ENCODE measurements at regions not wholly inside any gene's neighbourhood (a gene's known extent, or its start where the extent isn't known, plus 50 kb on each side); places are given as distances from the start of the nearest gene placed in this dataset.

DNA sequence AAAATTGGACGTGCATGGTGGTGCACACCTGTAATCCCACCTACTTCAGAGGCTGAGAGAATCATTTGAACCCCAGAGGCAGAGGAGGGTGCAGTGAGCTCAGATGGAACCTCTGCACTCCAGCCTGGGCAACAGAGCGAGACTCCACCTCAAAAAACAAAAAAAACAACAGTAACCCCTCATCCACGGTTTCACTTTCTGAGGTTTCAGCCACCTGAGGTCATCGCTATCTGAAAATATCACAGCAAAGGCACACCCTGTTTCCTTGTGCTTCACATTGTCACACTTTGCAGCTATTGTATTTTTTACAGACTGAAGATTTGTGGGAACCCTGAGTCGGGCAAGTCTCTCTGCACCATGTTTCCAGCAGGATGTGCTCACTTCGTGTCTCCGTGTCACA is 54.1 kb upstream of the FOXQ1 start:
- DNase-seq (ENCODE audit: low spot score): no peak

DNA sequence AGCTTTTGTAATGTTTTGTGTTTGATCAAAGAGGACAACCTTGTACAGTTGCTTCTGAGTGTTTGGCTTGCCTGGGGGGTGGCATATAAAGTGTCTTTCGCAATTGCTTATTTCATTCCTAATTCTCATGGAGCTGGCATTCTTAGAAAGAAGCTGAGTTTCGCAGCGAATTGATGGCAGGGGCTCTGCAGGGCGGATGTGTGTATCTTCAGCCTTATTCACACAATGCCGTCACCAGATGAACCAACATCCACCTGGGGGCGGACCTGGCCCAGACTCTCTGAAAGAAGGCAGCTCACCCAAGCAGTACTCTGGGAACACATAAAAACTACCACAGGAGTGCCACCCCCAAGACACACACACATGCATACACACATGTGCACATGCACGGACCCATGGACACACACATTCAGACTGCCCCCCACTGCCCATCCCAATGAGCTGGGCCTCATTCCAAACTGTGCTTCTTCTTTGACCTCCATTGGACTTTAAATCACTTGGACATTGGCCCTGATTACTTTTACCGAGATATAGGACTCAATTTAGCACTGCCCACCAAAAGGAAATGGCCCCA is 55.4 kb upstream of the FOXQ1 start:
- no peak for DNase-seq (ENCODE audit: low spot score)

DNA sequence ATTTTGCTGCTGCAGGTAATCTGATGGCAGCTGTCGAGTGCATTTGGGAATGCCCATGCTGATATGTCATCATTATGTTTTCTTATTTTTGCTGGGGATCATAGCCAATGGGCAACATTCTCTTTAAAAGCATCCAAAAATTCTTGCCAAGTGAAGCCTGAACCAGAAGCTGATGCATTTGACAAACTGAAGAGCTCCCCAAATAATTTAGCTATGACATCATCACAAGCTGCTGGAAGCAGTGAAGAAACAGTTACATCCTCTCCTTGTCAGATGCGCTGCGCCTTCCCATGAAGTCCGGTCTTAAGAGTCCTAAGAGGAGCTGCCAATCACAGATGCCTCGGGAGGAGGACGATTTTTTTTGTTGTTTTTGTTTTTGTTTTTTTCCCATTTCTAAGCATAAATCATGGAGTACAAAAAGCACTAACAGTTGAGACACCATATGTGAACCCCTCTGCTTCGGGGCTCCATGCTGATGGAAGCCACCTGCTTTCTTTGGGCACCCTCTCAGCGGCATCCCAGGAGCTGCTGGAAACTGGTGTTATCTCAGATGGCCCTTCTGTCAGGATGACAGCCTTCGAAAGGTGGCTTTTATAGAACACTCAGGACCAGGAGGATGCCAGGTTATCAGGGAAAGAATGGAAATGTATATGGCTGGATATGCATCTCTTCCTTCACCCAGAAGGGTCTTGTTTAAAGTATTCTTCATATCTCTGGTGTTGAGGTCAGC is 56.1 kb upstream of the FOXQ1 start:
- DNase-seq (ENCODE audit: low spot score): no peak

DNA sequence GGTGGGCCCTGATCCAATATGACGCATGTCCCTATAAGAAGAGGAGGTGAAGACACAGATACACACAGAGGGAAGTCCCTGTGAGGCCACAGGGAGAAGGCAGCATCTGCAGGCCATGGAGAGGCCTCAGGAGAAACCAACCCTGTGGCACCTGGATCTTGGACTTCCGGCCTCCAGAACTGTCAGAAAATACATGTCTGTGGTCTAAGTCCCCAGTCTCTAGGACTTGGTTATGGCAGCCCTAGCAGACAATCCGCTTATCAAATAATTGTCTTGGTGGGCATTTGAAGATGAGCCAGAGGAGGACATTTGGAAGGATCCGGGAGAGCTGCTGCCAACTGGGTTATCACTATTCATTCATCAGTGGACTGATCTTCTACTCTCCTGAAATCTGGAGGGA is 57.6 kb upstream of the FOXQ1 start:
- no peak for DNase-seq (ENCODE audit: low spot score)

GRCh38 chr6:1253816-1254215 is 58.1 kb upstream of the FOXQ1 start:
- DNase-seq (ENCODE audit: low spot score): no peak

DNA sequence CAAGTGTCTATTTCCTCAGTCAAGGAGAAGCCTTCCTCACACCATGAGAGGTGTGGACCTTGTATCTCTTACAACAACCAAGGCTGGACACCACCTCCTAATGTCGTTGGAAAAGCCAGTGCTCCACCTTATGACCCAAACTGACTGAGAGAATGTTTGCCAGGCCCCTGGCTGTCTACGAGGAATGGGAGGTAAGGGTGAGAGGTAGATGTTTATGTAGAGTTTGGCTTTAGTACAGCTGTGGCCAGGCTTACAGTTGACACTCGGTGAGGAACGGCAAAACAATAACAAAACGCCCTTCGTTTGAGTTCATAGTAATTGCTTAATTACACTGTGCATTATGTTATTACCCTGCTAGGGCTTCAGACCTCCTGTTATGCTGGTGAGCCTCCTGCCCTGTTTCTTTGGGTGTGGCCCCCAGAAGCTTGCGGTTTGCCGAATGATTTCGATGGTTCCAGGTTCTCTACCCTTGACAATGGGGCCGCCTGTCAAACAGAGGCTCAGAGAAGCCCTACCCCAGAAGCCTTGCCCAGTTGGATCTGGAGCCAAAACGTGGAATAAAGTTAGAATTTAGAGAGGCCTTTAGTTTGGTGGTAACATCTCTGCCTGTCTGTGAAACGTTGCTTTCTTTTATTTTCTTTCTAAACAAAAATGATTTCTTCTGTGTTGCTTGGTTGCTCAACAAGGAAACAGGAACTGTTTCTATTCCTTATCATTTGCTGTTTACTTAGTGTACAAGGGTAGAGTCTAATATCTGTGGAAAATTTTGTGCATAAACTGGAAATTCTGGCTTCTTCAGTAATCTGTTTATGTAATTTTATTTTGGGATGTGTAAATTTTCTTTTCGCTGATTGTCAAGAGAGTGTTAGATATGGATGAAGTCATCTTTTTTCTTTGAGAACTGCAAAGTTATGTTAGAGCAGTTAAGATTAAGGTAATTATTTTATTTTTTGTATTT is 60.4 kb upstream of the FOXQ1 start:
- DNase-seq (ENCODE audit: low spot score): no peak

- DNase-seq (ENCODE audit: low spot score): no peak
These were observed 61.3 kb upstream of the FOXQ1 start for GRCh38 chr6:1250489-1251197.

- DNase-seq (ENCODE audit: low spot score): no peak
These were observed 64.0 kb upstream of the FOXQ1 start for GRCh38 chr6:1247894-1248293.

GRCh38 chr6:1247056-1247455 is 64.8 kb upstream of the FOXQ1 start:
- no peak for DNase-seq (ENCODE audit: low spot score)

DNA sequence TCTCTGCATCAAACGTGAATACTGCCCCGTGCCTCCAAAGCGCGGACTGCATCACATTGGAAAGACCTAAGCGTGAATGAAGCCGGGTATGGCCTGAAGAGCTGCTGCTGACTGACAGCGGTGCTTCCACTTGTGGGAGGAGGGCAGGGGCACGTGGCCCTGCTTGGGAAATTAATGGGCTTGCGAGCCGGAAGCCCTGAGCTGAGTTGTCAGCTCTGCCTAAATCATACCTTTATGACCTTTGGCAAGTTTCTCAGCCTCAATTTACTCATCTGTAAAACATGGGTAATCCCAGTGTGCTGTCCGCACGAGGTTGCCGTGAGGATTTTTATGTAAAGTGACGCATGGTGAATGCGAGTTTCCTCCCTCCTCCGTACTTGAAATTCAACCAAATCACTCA is 67.0 kb upstream of the FOXQ1 start:
- no peak for DNase-seq (ENCODE audit: low spot score)

DNA sequence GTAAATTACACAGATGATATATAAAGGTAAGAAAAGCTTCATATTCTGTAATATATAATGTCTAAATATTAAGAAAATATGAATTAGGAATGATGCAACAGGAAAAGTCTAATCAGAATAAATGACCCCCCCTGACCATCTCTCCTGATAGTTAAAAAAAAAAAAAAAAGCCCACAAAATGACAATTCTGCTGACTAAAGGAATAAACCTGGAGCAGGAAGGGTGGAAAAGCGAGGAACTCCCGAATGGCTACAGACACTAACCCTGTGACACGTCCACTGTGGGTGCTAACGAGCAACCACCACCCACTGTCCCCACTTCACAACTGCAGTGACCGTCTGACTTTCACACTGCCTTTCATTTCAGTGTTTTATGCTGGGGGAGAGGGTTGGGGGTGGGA is 67.6 kb upstream of the FOXQ1 start:
- DNase-seq (ENCODE audit: low spot score): no peak

DNA sequence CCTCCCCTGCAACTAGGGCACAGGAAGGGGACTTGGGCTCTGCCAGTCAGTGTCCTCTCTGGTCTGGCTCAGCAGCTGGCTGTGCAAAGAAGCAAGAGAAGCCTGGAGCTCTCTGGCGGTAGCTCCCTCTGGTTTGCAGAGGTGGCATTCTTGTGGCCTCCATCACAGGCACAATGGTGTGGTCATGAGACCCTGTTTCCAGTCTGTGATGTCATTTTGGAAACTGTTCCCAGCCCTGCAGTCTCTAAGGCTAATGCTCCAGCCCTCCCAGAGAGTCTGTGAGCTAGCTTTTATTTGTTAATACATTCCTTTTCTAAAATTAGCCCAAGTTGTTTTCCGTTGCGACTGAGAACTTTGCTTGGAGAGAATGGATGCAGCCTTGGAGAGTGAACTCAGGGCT is 69.5 kb upstream of the FOXQ1 start:
- DNase-seq (ENCODE audit: low spot score): no peak

DNA sequence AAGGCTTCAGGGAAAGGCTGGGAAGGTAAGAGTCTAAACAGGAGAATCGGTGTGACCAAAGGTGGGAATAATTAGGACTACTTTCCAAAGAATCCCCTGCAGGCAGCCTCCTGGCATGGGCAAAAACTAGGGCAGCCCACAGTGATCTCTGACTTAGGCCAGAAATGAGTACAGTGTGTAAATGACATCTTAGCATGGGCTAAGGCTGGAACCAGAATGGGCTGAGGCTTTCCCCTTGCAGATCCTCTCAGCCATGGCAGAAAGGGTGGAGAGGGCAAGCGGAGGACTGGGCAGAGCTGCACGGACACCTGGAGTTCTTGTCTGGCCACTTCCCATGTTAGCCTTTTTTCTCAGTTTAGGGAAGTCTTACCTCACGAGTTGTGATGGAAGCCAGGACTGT is 69.9 kb upstream of the FOXQ1 start:
- no peak for DNase-seq (ENCODE audit: low spot score)

GRCh38 chr6:1240766-1241318 is 71.1 kb upstream of the FOXQ1 start:
- no peak for DNase-seq (ENCODE audit: low spot score)

- DNase-seq (ENCODE audit: low spot score): no peak
These were observed 72.1 kb upstream of the FOXQ1 start for GRCh38 chr6:1239805-1240204.

GRCh38 chr6:1238040-1238439 is 73.9 kb upstream of the FOXQ1 start:
- no peak for DNase-seq (ENCODE audit: low spot score)

DNA sequence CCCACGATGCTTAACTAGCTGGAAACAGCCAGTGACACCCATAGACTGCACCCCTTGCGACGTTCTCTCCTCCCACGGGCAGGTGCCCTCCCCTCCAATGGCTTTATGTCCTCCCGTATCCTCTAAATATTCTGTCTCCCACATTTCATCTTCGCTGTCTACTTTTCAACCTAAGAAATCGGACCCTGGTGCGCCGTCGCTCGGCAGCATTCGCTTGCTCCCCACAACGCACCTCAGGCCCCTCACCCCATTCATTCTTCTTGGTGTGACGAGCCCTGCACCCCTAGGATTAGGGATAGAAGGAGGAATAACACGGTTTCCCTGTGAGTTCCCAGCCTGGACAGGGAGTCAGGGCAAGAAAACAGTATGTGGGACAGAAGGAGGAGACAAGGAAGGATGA is 74.3 kb upstream of the FOXQ1 start:
- no peak for DNase-seq (ENCODE audit: low spot score)

DNA sequence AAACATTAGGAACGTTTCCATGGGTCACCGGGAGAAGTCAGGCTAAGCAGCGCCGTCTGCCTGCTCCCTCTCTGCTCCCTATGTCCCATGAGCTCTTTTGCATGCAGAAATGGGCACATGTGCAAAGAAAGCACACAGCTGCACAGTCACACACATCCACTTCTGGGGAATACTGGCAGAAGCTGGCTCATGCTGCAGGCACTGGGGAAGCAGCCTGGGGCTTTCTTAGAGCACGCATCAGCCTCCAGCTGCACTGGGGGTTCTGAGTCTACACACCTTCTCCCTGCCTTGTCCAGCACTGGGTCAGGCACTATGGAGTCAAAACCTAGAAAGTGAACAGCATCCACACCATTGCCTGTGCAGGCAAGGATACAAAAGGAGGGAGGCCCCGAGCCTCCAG is 76.1 kb upstream of the FOXQ1 start:
- DNase-seq (ENCODE audit: low spot score): no peak

DNA sequence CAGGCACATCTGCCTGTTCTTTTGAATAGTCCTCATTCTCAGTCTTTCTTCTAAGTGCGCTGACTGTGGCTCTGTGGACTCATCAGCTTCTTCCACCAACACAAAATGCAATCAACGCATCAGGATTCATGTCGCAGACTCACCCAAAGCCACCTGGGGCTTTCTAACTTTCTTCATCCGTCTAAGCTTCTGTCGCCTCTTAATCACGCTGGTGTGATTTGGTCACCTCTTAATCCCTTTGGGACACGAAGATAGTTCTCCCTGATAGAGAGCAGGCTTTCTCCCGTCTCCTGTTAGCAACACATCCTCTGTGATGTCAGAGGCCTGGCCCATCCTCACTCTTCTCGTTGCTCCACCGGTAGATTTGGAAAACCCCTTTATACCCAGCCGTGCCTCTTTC is 78.0 kb upstream of the FOXQ1 start:
- DNase-seq (ENCODE audit: low spot score): no peak

- no peak for DNase-seq (ENCODE audit: low spot score)
These were observed 79.3 kb upstream of the FOXQ1 start for GRCh38 chr6:1232578-1232977.

- DNase-seq (ENCODE audit: low spot score): no peak
These were observed 80.0 kb upstream of the FOXQ1 start for GRCh38 chr6:1231941-1232340.

All from iPS-NIHi11 (cell line).